ENCODE measurements at regions not wholly inside any gene's neighbourhood (a gene's known extent, or its start where the extent isn't known, plus 50 kb on each side); places are given as distances from the start of the nearest gene placed in this dataset.

- POLR2A ChIA-PET = no interaction called here
- CTCF ChIA-PET = no interaction called here
- DNase-seq (ENCODE audit: extremely low spot score) = no peak
- TF ChIP-seq ELF4 (IDR thresholded peaks at IDR 0.05) = no peak
- TF ChIP-seq BHLHE40 (IDR thresholded peaks at IDR 0.05; ENCODE audit: borderline replicate concordance) = no peak
- no peak for TF ChIP-seq FOXM1 (IDR thresholded peaks at IDR 0.05; ENCODE audit: borderline replicate concordance)
- TF ChIP-seq FOXA1 (IDR thresholded peaks at IDR 0.05) = no peak
- no peak for TF ChIP-seq L3MBTL2 (conservative IDR thresholded peaks at IDR 0.05)
- no peak for TF ChIP-seq CTBP1 (IDR thresholded peaks at IDR 0.05; ENCODE audit: borderline replicate concordance)
- TF ChIP-seq ZNF384 (IDR thresholded peaks at IDR 0.05) = no peak
- no peak for TF ChIP-seq SUZ12 (IDR thresholded peaks at IDR 0.05)
- TF ChIP-seq ARNT (IDR thresholded peaks at IDR 0.05) = no peak
- no peak for TF ChIP-seq FOXK2 (IDR thresholded peaks at IDR 0.05)
- TF ChIP-seq, protein P1, sequence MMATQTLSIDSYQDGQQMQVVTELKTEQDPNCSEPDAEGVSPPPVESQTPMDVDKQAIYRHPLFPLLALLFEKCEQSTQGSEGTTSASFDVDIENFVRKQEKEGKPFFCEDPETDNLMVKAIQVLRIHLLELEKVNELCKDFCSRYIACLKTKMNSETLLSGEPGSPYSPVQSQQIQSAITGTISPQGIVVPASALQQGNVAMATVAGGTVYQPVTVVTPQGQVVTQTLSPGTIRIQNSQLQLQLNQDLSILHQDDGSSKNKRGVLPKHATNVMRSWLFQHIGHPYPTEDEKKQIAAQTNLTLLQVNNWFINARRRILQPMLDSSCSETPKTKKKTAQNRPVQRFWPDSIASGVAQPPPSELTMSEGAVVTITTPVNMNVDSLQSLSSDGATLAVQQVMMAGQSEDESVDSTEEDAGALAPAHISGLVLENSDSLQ (IDR thresholded peaks at IDR 0.05) = no peak
- TF ChIP-seq HDGF (IDR thresholded peaks at IDR 0.05; ENCODE audit: borderline replicate concordance) = no peak
- no peak for TF ChIP-seq LEF1 (IDR thresholded peaks at IDR 0.05; ENCODE audit: borderline replicate concordance)
- no peak for TF ChIP-seq SP1 (IDR thresholded peaks at IDR 0.05)
- TF ChIP-seq TARDBP (IDR thresholded peaks at IDR 0.05) = no peak
Observed at GRCh38 chr6:4588163-4588562, 188.0 kb upstream of the CDYL start.

GRCh38 chr6:4587171-4587570 lies 189.0 kb upstream of the CDYL start:
- ChIA-PET POLR2A (no interaction called here), CTCF (no interaction called here)
- no peak for DNase-seq (ENCODE audit: extremely low spot score)
- TF ChIP-seq LEF1 (IDR thresholded peaks at IDR 0.05; ENCODE audit: borderline replicate concordance) (no peak), ELF4 (IDR thresholded peaks at IDR 0.05) (no peak), CTBP1 (IDR thresholded peaks at IDR 0.05; ENCODE audit: borderline replicate concordance) (no peak), ZNF384 (IDR thresholded peaks at IDR 0.05) (no peak)

- no peak for TF ChIP-seq FOXK2 (IDR thresholded peaks at IDR 0.05)
- no peak for TF ChIP-seq ARNT (IDR thresholded peaks at IDR 0.05)
- TF ChIP-seq, protein P1 (IDR thresholded peaks at IDR 0.05) = no peak
- DNase-seq (ENCODE audit: extremely low spot score) = no peak
- CTCF ChIA-PET = no interaction called here
- POLR2A ChIA-PET = no interaction called here
Observed at GRCh38 chr6:4586469-4586859, 189.7 kb upstream of the CDYL start.

DNA sequence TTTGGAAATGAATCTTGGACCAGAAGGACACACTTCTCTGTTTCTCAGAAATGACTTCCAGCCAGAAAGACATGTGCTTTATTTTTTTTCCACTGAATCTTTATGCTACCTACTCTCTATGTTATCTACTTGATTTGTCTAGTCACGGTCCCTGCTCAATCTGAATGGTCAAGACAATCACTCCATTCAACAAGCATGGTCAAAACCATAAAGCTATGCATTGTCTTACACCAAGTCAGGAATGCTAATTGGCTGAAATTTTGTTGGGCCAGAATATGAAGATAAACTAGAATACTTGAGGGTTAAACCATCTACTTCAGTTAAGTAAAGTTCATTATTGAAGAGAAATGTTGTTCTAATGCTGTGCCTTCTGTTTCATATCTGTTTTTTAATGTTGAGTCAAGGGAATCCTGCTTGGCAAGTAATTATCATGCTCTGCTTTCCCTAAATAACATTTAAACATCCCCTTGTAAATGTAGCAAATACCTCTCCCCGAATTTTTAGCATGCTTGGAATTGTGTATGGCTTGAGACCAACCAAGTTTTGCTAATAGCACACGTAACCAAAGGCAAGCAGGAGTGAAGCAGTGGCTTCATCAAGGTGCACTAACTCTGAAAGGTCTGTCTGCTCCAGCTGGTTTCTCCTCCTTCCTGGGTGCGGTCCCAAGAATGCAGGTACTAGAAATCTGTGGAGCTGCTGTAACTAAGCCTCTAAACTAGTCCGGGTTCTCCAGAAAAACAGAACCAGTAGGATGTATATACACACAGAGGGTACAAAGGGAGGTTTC lies 190.3 kb upstream of the CDYL start:
- TF ChIP-seq TARDBP (IDR thresholded peaks at IDR 0.05) (no peak), FOXA1 (IDR thresholded peaks at IDR 0.05) (no peak), BHLHE40 (IDR thresholded peaks at IDR 0.05; ENCODE audit: borderline replicate concordance) (no peak), FOXK2 (IDR thresholded peaks at IDR 0.05) (no peak), ARNT (IDR thresholded peaks at IDR 0.05) (no peak), FOXM1 (IDR thresholded peaks at IDR 0.05; ENCODE audit: borderline replicate concordance) (no peak), ZNF384 (IDR thresholded peaks at IDR 0.05) (no peak), CTBP1 (IDR thresholded peaks at IDR 0.05; ENCODE audit: borderline replicate concordance) (no peak), SP1 (IDR thresholded peaks at IDR 0.05) (no peak), ELF4 (IDR thresholded peaks at IDR 0.05) (no peak), L3MBTL2 (conservative IDR thresholded peaks at IDR 0.05) (no peak), NFRKB (IDR thresholded peaks at IDR 0.05) (no peak), SUZ12 (IDR thresholded peaks at IDR 0.05) (no peak)
- TF ChIP-seq, protein P1 (IDR thresholded peaks at IDR 0.05) = no peak
- ChIA-PET POLR2A (no interaction called here), CTCF (no interaction called here)
- no peak for DNase-seq (ENCODE audit: extremely low spot score)

GRCh38 chr6:4584801-4585200 lies 191.4 kb upstream of the CDYL start:
- TF ChIP-seq TARDBP (IDR thresholded peaks at IDR 0.05) = no peak
- TF ChIP-seq FOXK2 (IDR thresholded peaks at IDR 0.05) = no peak
- TF ChIP-seq, protein P1 (IDR thresholded peaks at IDR 0.05) = no peak
- TF ChIP-seq L3MBTL2 (conservative IDR thresholded peaks at IDR 0.05) = no peak
- no peak for TF ChIP-seq SUZ12 (IDR thresholded peaks at IDR 0.05)
- TF ChIP-seq ZNF384 (IDR thresholded peaks at IDR 0.05) = no peak
- no peak for TF ChIP-seq FOXA1 (IDR thresholded peaks at IDR 0.05)
- TF ChIP-seq HDGF (IDR thresholded peaks at IDR 0.05; ENCODE audit: borderline replicate concordance) = no peak
- TF ChIP-seq ELF4 (IDR thresholded peaks at IDR 0.05) = no peak
- no peak for TF ChIP-seq SP1 (IDR thresholded peaks at IDR 0.05)
- no peak for TF ChIP-seq CTBP1 (IDR thresholded peaks at IDR 0.05; ENCODE audit: borderline replicate concordance)
- TF ChIP-seq FOXM1 (IDR thresholded peaks at IDR 0.05; ENCODE audit: borderline replicate concordance) = no peak
- CTCF ChIA-PET = no interaction called here

More at GRCh38 chr6:4584801-4585200, 191.4 kb upstream of the CDYL start:
- POLR2A ChIA-PET = no interaction called here
- no peak for DNase-seq (ENCODE audit: extremely low spot score)

Data from HEK293T (cell line).